HEK293 (cell line): ENCODE measurements at regions not wholly inside any gene's neighbourhood (a gene's known extent, or its start where the extent isn't known, plus 50 kb on each side); places are given as distances from the start of the nearest gene placed in this dataset.

Experiments
- CTCF ChIA-PET: fragments of 350-600 bp; formaldehyde crosslinking; extraction: SDS; loops from one replicate; lab custom pipeline; 2021; ENCODE audit warnings: antibody characterized with exemption; lab: Yijun Ruan, JAX
- POLR2A ChIA-PET: fragments of 300-600 bp; formaldehyde crosslinking; extraction: SDS; loops from one replicate; lab custom pipeline; 2020; ENCODE audit warnings: antibody characterized with exemption, inconsistent platforms; lab: Yijun Ruan, JAX
- H3K27ac ChIP-seq: fragments of 200-500 bp; sonication (Bioruptor generic); 2 replicates; pipeline ENCODE4 v1.5.1; 2014; ENCODE audit warnings: low read depth, low read length, control low read depth, inconsistent platforms; ENCODE audit errors: extremely low read depth
- H3K36me3 ChIP-seq, 2 experiments: fragments of 200-500 bp in 1 of 2; sonication (Bioruptor generic) in 1 of 2; 1 replicate in 1 of 2; 2 replicates in 1 of 2; pipeline ENCODE4 v1.5.1; 2014 to 2017; ENCODE audit warnings: inconsistent platforms in 2 of 2, low read length in 2 of 2; ENCODE audit not compliant: control insufficient read depth in 2 of 2, insufficient read depth in 1 of 2
- H3K4me1 ChIP-seq: fragments of 200-500 bp; sonication (Bioruptor generic); 2 replicates; pipeline ENCODE4 v1.5.1; 2014; ENCODE audit warnings: mild to moderate bottlenecking, low read length, inconsistent platforms; ENCODE audit not compliant: control insufficient read depth, insufficient read depth
- H3K4me3 ChIP-seq: 2 replicates; pipeline ENCODE4 v1.5.1; 2011; ENCODE audit warnings: low read depth, mild to moderate bottlenecking, control low read depth, low read length, moderate library complexity
- H3K9me3 ChIP-seq: fragments of 200-500 bp; sonication (Bioruptor generic); 2 replicates; pipeline ENCODE4 v1.5.1; 2014; ENCODE audit warnings: low read depth, low read length, inconsistent platforms; ENCODE audit not compliant: control insufficient read depth, insufficient read depth
- GLIS1 ChIP-seq: fragments of 450-650 bp; formaldehyde crosslinking; IDR thresholded peaks from 2 replicates; pipeline ENCODE4 v1.5.1; 2016; ENCODE audit warnings: missing biosample characterization, missing genetic modification characterization
- IKZF3 ChIP-seq: fragments of 450-650 bp; IDR thresholded peaks from 2 replicates; pipeline ENCODE4 v1.5.0; 2018; ENCODE audit warnings: missing biosample characterization, mild to moderate bottlenecking, missing genetic modification characterization, moderate library complexity
- PRDM4 ChIP-seq: fragments of 450-650 bp; formaldehyde crosslinking; IDR thresholded peaks from 2 replicates; pipeline ENCODE4 v1.5.1; 2017; ENCODE audit warnings: missing biosample characterization, missing genetic modification characterization
- REPIN1 ChIP-seq: fragments of 450-650 bp; formaldehyde crosslinking; IDR thresholded peaks from 2 replicates; pipeline ENCODE4 v1.5.1; 2017; ENCODE audit warnings: missing biosample characterization, missing genetic modification characterization, low read depth
- SCRT1 ChIP-seq: fragments of 450-650 bp; formaldehyde crosslinking; IDR thresholded peaks from 2 replicates; pipeline ENCODE4 v1.5.1; 2016; ENCODE audit warnings: missing biosample characterization, missing genetic modification characterization, borderline replicate concordance
- WT1 ChIP-seq: fragments of 450-650 bp; formaldehyde crosslinking; IDR thresholded peaks from 2 replicates; pipeline ENCODE4 v1.5.1; 2016; ENCODE audit warnings: missing biosample characterization, missing genetic modification characterization
- YY2 ChIP-seq: fragments of 450-650 bp; formaldehyde crosslinking; IDR thresholded peaks from 2 replicates; pipeline ENCODE4 v1.5.1; 2016; ENCODE audit warnings: missing biosample characterization, missing genetic modification characterization
- ZBTB21 ChIP-seq: fragments of 450-650 bp; formaldehyde crosslinking; IDR thresholded peaks from 2 replicates; pipeline ENCODE4 v1.5.1; 2017; ENCODE audit warnings: missing biosample characterization, missing genetic modification characterization
- ZBTB26 ChIP-seq: fragments of 450-650 bp; formaldehyde crosslinking; optimal IDR thresholded peaks from 2 replicates; pipeline ENCODE3; 2016; ENCODE audit warnings: missing biosample characterization, mild to moderate bottlenecking, missing genetic modification characterization
- ZFP3 ChIP-seq: fragments of 450-650 bp; formaldehyde crosslinking; IDR thresholded peaks from 2 replicates; pipeline ENCODE4 v1.5.1; 2016; ENCODE audit warnings: low read depth, missing biosample characterization, missing genetic modification characterization
- ZIC2 ChIP-seq: fragments of 450-650 bp; formaldehyde crosslinking; IDR thresholded peaks from 2 replicates; pipeline ENCODE4 v1.5.1; 2016; ENCODE audit warnings: missing biosample characterization, missing genetic modification characterization
- ZNF133 ChIP-seq: fragments of 450-650 bp; formaldehyde crosslinking; IDR thresholded peaks from 2 replicates; pipeline ENCODE4 v1.5.1; 2016; ENCODE audit warnings: missing biosample characterization, missing genetic modification characterization
- ZNF148 ChIP-seq: fragments of 450-650 bp; formaldehyde crosslinking; IDR thresholded peaks from 2 replicates; pipeline ENCODE4 v1.5.0; 2017; ENCODE audit warnings: missing biosample characterization, missing genetic modification characterization, borderline replicate concordance
- ZNF155 ChIP-seq: fragments of 450-650 bp; formaldehyde crosslinking; IDR thresholded peaks from 2 replicates; pipeline ENCODE4 v1.5.1; 2016; ENCODE audit warnings: missing biosample characterization, missing genetic modification characterization
- ZNF169 ChIP-seq: fragments of 450-650 bp; formaldehyde crosslinking; IDR thresholded peaks from 2 replicates; pipeline ENCODE4 v1.5.1; 2016; ENCODE audit warnings: missing biosample characterization, missing genetic modification characterization
- ZNF19 ChIP-seq: fragments of 450-650 bp; formaldehyde crosslinking; IDR thresholded peaks from 2 replicates; pipeline ENCODE4; 2016; ENCODE audit warnings: missing biosample characterization, missing genetic modification characterization, low read depth
- ZNF2 ChIP-seq: fragments of 450-650 bp; formaldehyde crosslinking; IDR thresholded peaks from 2 replicates; pipeline ENCODE4 v1.5.1; 2016; ENCODE audit warnings: missing biosample characterization, missing genetic modification characterization
- ZNF302 ChIP-seq: fragments of 450-650 bp; formaldehyde crosslinking; IDR thresholded peaks from 2 replicates; pipeline ENCODE4 v1.5.1; 2016; ENCODE audit warnings: missing biosample characterization, missing genetic modification characterization, low read depth
- ZNF341 ChIP-seq: fragments of 450-650 bp; formaldehyde crosslinking; IDR thresholded peaks from 2 replicates; pipeline ENCODE4; 2016; ENCODE audit warnings: low read depth, missing biosample characterization, missing genetic modification characterization
- ZNF350 ChIP-seq: fragments of 450-650 bp; formaldehyde crosslinking; IDR thresholded peaks from 2 replicates; pipeline ENCODE4 v1.5.0; 2017; ENCODE audit warnings: missing biosample characterization, mild to moderate bottlenecking, missing genetic modification characterization
- ZNF391 ChIP-seq: fragments of 450-650 bp; formaldehyde crosslinking; IDR thresholded peaks from 2 replicates; pipeline ENCODE4 v1.5.1; 2016; ENCODE audit warnings: low read depth, missing biosample characterization, missing genetic modification characterization, borderline replicate concordance
- ZNF404 ChIP-seq: fragments of 450-650 bp; formaldehyde crosslinking; IDR thresholded peaks from 2 replicates; pipeline ENCODE4 v1.5.1; 2017; ENCODE audit warnings: missing biosample characterization, missing genetic modification characterization
- ZNF433 ChIP-seq: fragments of 450-650 bp; formaldehyde crosslinking; IDR thresholded peaks from 2 replicates; pipeline ENCODE4 v1.5.1; 2016; ENCODE audit warnings: missing biosample characterization, missing genetic modification characterization, low read depth
- ZNF518A ChIP-seq: fragments of 450-650 bp; formaldehyde crosslinking; conservative IDR thresholded peaks from 2 replicates; pipeline ENCODE4 v1.5.1; 2016; ENCODE audit warnings: low read depth, missing biosample characterization, missing genetic modification characterization
- ZNF548 ChIP-seq: fragments of 450-650 bp; formaldehyde crosslinking; IDR thresholded peaks from 2 replicates; pipeline ENCODE4 v1.5.1; 2016; ENCODE audit warnings: missing biosample characterization, missing genetic modification characterization
- ZNF76 ChIP-seq: fragments of 450-650 bp; formaldehyde crosslinking; IDR thresholded peaks from 2 replicates; pipeline ENCODE4; 2016; ENCODE audit warnings: low read depth, missing biosample characterization, missing genetic modification characterization, borderline replicate concordance
- ZNF785 ChIP-seq: fragments of 450-650 bp; formaldehyde crosslinking; IDR thresholded peaks from 2 replicates; pipeline ENCODE4 v1.5.1; 2016; ENCODE audit warnings: missing biosample characterization, missing genetic modification characterization

- Histone ChIP-seq H3K36me3 (no peaks in the 10 kb centered on the region), H3K9me3 (no peaks in the 10 kb centered on the region), H3K27ac (no peak overlapping the region), H3K4me1 (no peaks in the 10 kb centered on the region), H3K4me3 (no peak overlapping the region)
- ChIA-PET POLR2A (no interaction called here), CTCF (interaction anchor here (0.6 to 0.9 kb wide), 2 partner anchors 1089 to 1242 kb away, joined by 3 read pairs; no protein-coding TSS in a partner anchor)
- TF ChIP-seq ZIC2 (tag by site-specific recombination): no peak
- no peak for TF ChIP-seq ZNF391 (tag by site-specific recombination)
- no peak for TF ChIP-seq ZFP3 (tag by site-specific recombination)
- no peak for TF ChIP-seq REPIN1 (tag by site-specific recombination)
- TF ChIP-seq ZNF169 (tag by site-specific recombination): no peak
- TF ChIP-seq ZNF2 (tag by site-specific recombination): no peak
- TF ChIP-seq WT1 (tag by site-specific recombination): no peak
- no peak for TF ChIP-seq ZNF518A (tag by site-specific recombination)
- TF ChIP-seq ZNF302 (tag by site-specific recombination): no peak
- TF ChIP-seq ZNF19 (tag by site-specific recombination): no peak
- no peak for TF ChIP-seq ZNF155 (tag by site-specific recombination)
- no peak for TF ChIP-seq YY2 (tag by site-specific recombination)
- TF ChIP-seq PRDM4: no peak
- TF ChIP-seq ZNF133 (tag by site-specific recombination): no peak
- no peak for TF ChIP-seq ZBTB21 (tag by site-specific recombination)
- no peak for TF ChIP-seq SCRT1
- TF ChIP-seq ZNF76: no peak
- TF ChIP-seq GLIS1 (tag by site-specific recombination): no peak
- no peak for TF ChIP-seq ZNF404 (tag by site-specific recombination)
- TF ChIP-seq IKZF3 (tag by site-specific recombination): no peak
These were observed 494.7 kb upstream of the NECTIN3 start for GRCh38 chr3:110576960-110577359.

GRCh38 chr3:110577854-110578253, 493.8 kb upstream of the NECTIN3 start:
- Histone ChIP-seq H3K4me3 (no peak overlapping the region), H3K9me3 (no peaks in the 10 kb centered on the region), H3K36me3 (no peaks in the 10 kb centered on the region), H3K27ac (no peak overlapping the region), H3K4me1 (no peaks in the 10 kb centered on the region)
- ChIA-PET CTCF (interaction anchor here (0.5 kb wide), 1 partner anchor 56 kb away, joined by 3 read pairs; no protein-coding TSS in a partner anchor), POLR2A (no interaction called here)
- TF ChIP-seq ZNF341 (tag by site-specific recombination): no peak
- no peak for TF ChIP-seq ZNF548 (tag by site-specific recombination)
- no peak for TF ChIP-seq ZNF433 (tag by site-specific recombination)
- TF ChIP-seq ZNF785: no peak
- no peak for TF ChIP-seq ZBTB26 (tag by site-specific recombination)
- no peak for TF ChIP-seq ZNF148 (tag by site-specific recombination)
- no peak for TF ChIP-seq ZNF350 (tag by site-specific recombination)
